PFSK-1 (cell line): ENCODE measurements at regions not wholly inside any gene's neighbourhood (a gene's known extent, or its start where the extent isn't known, plus 50 kb on each side); places are given as distances from the start of the nearest gene placed in this dataset.

ENCODE experiments used
- FOXP2 ChIP-seq: optimal IDR thresholded peaks from 2 replicates; pipeline ENCODE3; 2011; ENCODE audit warnings: borderline replicate concordance, control low read depth, inconsistent platforms; ENCODE audit not compliant: insufficient read depth; ENCODE audit errors: extremely low read length, extremely low read depth
- POLR2AphosphoS5 ChIP-seq: IDR thresholded peaks from 2 replicates; pipeline ENCODE4 v1.6.1; 2012; ENCODE audit warnings: low read depth, mild to moderate bottlenecking, control low read depth, low read length, moderate library complexity
- TF ChIP-seq, protein P1 (sequence below), 2 experiments: IDR thresholded peaks; 2 replicates each; pipeline versions ENCODE4 v1.6.1 to v1.8.0; 2011 to 2012; ENCODE audit warnings: low read depth in 2 of 2, low read length in 2 of 2, control low read depth in 1 of 2, inconsistent platforms in 1 of 2, mild to moderate bottlenecking in 1 of 2, moderate library complexity in 1 of 2; ENCODE audit not compliant: insufficient read depth in 1 of 2

DNA sequence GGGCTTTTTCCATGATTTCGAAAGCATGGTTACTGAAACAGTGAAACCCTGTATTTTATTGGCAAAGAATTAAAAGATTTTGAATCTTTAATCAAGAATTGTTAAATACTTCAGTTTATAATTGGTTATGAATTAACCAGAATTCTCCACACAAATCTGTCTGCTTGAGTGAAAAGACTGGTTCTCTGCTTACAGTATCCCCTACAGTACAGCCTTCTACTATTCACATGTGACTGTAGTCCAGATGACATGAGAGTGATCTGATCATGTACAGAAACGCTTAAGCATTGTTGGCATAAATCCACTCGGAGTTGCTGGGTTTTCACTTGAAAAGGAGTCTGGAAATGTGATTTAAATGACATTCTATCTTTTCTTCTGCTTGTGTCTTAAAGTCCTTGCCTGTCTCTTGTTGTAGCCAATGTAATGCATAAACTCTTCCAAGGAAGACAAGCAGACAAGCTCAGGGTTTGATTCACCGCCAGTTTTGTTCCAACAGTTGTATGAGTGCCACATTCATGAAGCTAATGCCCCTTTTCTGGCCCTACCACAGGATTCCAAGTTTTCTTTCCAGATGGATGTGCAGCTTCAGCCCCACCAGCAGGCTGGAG is 222.0 kb upstream of the LRIG3 start:
- TF ChIP-seq FOXP2, result no peak
- TF ChIP-seq POLR2AphosphoS5, result no peak
- TF ChIP-seq, protein P1, sequence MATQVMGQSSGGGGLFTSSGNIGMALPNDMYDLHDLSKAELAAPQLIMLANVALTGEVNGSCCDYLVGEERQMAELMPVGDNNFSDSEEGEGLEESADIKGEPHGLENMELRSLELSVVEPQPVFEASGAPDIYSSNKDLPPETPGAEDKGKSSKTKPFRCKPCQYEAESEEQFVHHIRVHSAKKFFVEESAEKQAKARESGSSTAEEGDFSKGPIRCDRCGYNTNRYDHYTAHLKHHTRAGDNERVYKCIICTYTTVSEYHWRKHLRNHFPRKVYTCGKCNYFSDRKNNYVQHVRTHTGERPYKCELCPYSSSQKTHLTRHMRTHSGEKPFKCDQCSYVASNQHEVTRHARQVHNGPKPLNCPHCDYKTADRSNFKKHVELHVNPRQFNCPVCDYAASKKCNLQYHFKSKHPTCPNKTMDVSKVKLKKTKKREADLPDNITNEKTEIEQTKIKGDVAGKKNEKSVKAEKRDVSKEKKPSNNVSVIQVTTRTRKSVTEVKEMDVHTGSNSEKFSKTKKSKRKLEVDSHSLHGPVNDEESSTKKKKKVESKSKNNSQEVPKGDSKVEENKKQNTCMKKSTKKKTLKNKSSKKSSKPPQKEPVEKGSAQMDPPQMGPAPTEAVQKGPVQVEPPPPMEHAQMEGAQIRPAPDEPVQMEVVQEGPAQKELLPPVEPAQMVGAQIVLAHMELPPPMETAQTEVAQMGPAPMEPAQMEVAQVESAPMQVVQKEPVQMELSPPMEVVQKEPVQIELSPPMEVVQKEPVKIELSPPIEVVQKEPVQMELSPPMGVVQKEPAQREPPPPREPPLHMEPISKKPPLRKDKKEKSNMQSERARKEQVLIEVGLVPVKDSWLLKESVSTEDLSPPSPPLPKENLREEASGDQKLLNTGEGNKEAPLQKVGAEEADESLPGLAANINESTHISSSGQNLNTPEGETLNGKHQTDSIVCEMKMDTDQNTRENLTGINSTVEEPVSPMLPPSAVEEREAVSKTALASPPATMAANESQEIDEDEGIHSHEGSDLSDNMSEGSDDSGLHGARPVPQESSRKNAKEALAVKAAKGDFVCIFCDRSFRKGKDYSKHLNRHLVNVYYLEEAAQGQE (IDR thresholded peaks at IDR 0.05; ENCODE audit: insufficient read depth in 1 of 2, low read depth in 2 of 2, low read length in 2 of 2), result no peak
